ENCODE measurements at regions not wholly inside any gene's neighbourhood (a gene's known extent, or its start where the extent isn't known, plus 50 kb on each side); places are given as distances from the start of the nearest gene placed in this dataset.

DNA sequence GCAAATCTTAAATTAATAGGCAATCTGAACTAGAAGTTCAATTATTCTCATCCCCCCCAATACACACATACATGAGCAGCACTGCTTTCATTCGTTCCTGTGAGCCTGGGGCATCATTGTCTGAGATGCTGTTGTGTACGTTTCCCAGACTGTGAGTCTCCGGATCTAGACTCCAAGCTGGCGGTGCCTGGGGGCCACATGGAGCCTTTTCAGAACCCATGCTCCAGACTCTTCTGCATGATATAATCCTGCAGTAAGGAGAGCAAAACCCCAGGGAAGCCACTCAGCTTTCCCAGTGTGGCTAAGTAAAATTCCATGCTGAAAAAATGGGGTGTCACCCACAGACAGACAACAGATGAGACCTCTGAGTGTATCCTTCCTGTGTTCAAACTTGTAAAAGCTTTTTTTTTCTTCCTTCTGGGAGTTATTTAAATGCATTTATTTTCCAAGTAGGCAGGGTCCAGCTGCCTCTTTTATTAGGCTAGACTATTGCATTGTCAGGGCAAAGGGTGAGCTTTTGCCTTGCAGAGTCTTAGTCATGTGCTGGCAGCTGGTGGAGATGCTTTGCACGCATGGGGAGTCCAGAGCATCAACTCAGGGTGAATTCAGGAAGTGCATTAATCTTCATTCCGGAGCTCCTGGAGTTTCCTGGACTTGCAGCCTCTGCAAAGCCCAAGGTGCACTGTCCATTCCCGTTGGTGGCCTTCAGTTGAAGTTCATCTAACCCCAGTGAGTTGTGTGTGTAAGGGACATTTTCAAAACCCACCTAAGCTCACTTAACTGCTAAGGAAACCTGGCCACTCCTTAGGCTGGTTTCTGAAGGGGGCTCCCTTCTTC, 185.7 kb upstream of the ADO start:
- TF ChIP-seq, protein P1, sequence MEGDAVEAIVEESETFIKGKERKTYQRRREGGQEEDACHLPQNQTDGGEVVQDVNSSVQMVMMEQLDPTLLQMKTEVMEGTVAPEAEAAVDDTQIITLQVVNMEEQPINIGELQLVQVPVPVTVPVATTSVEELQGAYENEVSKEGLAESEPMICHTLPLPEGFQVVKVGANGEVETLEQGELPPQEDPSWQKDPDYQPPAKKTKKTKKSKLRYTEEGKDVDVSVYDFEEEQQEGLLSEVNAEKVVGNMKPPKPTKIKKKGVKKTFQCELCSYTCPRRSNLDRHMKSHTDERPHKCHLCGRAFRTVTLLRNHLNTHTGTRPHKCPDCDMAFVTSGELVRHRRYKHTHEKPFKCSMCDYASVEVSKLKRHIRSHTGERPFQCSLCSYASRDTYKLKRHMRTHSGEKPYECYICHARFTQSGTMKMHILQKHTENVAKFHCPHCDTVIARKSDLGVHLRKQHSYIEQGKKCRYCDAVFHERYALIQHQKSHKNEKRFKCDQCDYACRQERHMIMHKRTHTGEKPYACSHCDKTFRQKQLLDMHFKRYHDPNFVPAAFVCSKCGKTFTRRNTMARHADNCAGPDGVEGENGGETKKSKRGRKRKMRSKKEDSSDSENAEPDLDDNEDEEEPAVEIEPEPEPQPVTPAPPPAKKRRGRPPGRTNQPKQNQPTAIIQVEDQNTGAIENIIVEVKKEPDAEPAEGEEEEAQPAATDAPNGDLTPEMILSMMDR (IDR thresholded peaks at IDR 0.05), result no peak
- no peak for TF ChIP-seq POLR2A (IDR thresholded peaks at IDR 0.05)
